GM19395 (cell line): ENCODE measurements at regions not wholly inside any gene's neighbourhood (a gene's known extent, or its start where the extent isn't known, plus 50 kb on each side); places are given as distances from the start of the nearest gene placed in this dataset.

Experiments
- ATAC-seq: cut with Tn5 transposase; IDR thresholded peaks from one replicate; pipeline ENCODE4 v1.9.1; 2021; ENCODE audit warnings: mild to moderate bottlenecking, moderate library complexity; ENCODE audit not compliant: unreplicated experiment

- ATAC-seq = no peak
Measured at GRCh38 chr9:92186631-92187030, 71.4 kb upstream of the SPTLC1 start.

GRCh38 chr9:92185681-92186080 is 70.5 kb upstream of the SPTLC1 start:
- ATAC-seq = no peak

GRCh38 chr9:92185096-92185495 is 69.9 kb upstream of the SPTLC1 start:
- no peak for ATAC-seq

GRCh38 chr9:92184041-92184564 is 68.9 kb upstream of the SPTLC1 start:
- ATAC-seq = no peak

- ATAC-seq = no peak
Measured at GRCh38 chr9:92183449-92183848, 68.2 kb upstream of the SPTLC1 start.

- no peak for ATAC-seq
Measured at GRCh38 chr9:92181296-92181695, 66.1 kb upstream of the SPTLC1 start.

GRCh38 chr9:92180669-92181181 is 65.5 kb upstream of the SPTLC1 start:
- no peak for ATAC-seq

- no peak for ATAC-seq
Measured at GRCh38 chr9:92180002-92180400, 64.8 kb upstream of the SPTLC1 start.

- no peak for ATAC-seq
Measured at GRCh38 chr9:92179286-92180001, 64.2 kb upstream of the SPTLC1 start.

- ATAC-seq = no peak
Measured at GRCh38 chr9:92177591-92177990, 62.4 kb upstream of the SPTLC1 start.

GRCh38 chr9:92176800-92177185 is 61.6 kb upstream of the SPTLC1 start:
- ATAC-seq = no peak

GRCh38 chr9:92176068-92176799 is 61.0 kb upstream of the SPTLC1 start:
- no peak for ATAC-seq

GRCh38 chr9:92175441-92175840 is 60.2 kb upstream of the SPTLC1 start:
- no peak for ATAC-seq

- ATAC-seq = peak; percentile 56
Measured at GRCh38 chr9:92173318-92173717, 58.1 kb upstream of the SPTLC1 start.

GRCh38 chr9:92171822-92172221 is 56.6 kb upstream of the SPTLC1 start:
- ATAC-seq = no peak

GRCh38 chr9:92171281-92171680 is 56.1 kb upstream of the SPTLC1 start:
- ATAC-seq = no peak

GRCh38 chr9:92170848-92171247 is 55.6 kb upstream of the SPTLC1 start:
- ATAC-seq = no peak

GRCh38 chr9:92165484-92165883 is 50.3 kb upstream of the SPTLC1 start:
- no peak for ATAC-seq
